BE2C (cell line): ENCODE measurements at regions not wholly inside any gene's neighbourhood (a gene's known extent, or its start where the extent isn't known, plus 50 kb on each side); places are given as distances from the start of the nearest gene placed in this dataset.

Experiments used
- DNase-seq: peaks from one replicate; pipeline ENCODE4 v3.0.0-alpha.2; 2020
- H3K27me3 ChIP-seq: fragments of 250-450 bp; sonication (Bioruptor Pico); 2 replicates; pipeline ENCODE4 v1.5.1; 2020; ENCODE audit warnings: mild to moderate bottlenecking
- H3K36me3 ChIP-seq: fragments of 250-450 bp; sonication (Bioruptor Pico); 2 replicates; pipeline ENCODE4 v1.5.1; 2020; ENCODE audit warnings: mild to moderate bottlenecking
- H3K4me1 ChIP-seq: fragments of 250-450 bp; sonication (Bioruptor Pico); 2 replicates; pipeline ENCODE4 v1.5.1; 2020
- H3K4me3 ChIP-seq: 2 replicates; pipeline ENCODE4 v1.5.1; 2011; ENCODE audit warnings: low read depth, low read length
- H3K9me3 ChIP-seq: fragments of 250-450 bp; sonication (Bioruptor Pico); 2 replicates; pipeline ENCODE4 v1.5.1; 2020
- CTCF ChIP-seq: IDR thresholded peaks from 2 replicates; pipeline ENCODE4 v1.5.1; 2012; ENCODE audit warnings: mild to moderate bottlenecking, low read depth, low read length

GRCh38 chr6:40015530-40015929, 81.3 kb upstream of the MOCS1 start:
- TF ChIP-seq CTCF, result no peak
- H3K4me3 ChIP-seq, result no peak overlapping the region
- H3K36me3 ChIP-seq, result no peaks in the 10 kb centered on the region
- H3K4me1 ChIP-seq, result no peaks in the 10 kb centered on the region
- no peak for DNase-seq
- H3K27me3 ChIP-seq, result 0 out of 2 replicates have a peak, but pooled peaks cover 3% of the 10 kb centered on the region
- H3K9me3 ChIP-seq, result no peaks in the 10 kb centered on the region

GRCh38 chr6:40011844-40012243, 77.6 kb upstream of the MOCS1 start:
- no peak for DNase-seq
- Histone ChIP-seq H3K4me1 (no peaks in the 10 kb centered on the region), H3K27me3 (0 out of 2 replicates have a peak, but pooled peaks cover 3% of the 10 kb centered on the region), H3K4me3 (no peak overlapping the region), H3K9me3 (no peaks in the 10 kb centered on the region), H3K36me3 (no peaks in the 10 kb centered on the region)
- no peak for TF ChIP-seq CTCF

DNA sequence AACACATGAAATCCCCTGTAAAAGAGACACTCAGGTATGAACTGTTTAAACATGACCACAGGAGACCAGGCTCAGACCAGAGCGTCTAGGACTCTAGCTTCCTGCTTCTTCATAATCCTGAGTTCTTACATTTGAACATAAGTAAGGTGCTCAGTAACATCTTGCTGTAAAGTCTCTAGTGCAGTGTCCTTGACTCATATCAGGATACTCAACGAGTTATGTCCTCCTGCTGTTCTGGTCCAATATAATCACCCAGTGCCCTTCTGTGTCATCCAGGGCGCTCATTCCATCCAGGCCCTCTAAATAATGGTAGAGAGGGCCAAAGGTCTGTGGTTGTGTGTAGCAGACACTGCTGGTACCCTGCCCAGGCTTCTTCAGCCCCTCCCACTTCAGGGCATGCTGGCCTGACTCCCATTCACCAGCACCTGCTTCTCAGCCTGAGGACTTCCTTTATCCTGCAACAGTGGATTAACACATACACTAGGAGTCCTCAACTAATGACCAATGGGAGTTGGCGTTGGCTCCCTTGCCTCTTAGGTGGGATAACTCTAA, 66.8 kb upstream of the MOCS1 start:
- DNase-seq, result no peak
- TF ChIP-seq CTCF, result no peak
- H3K9me3 ChIP-seq, result no peaks in the 10 kb centered on the region
- no peaks in the 10 kb centered on the region for H3K4me1 ChIP-seq
- H3K36me3 ChIP-seq, result no peaks in the 10 kb centered on the region
- no peak overlapping the region for H3K4me3 ChIP-seq
- H3K27me3 ChIP-seq, result no peaks in the 10 kb centered on the region

- Histone ChIP-seq H3K36me3 (no peaks in the 10 kb centered on the region), H3K9me3 (no peaks in the 10 kb centered on the region), H3K4me1 (no peaks in the 10 kb centered on the region), H3K4me3 (no peak overlapping the region), H3K27me3 (no peaks in the 10 kb centered on the region)
- no peak for TF ChIP-seq CTCF
- no peak for DNase-seq
Measured at GRCh38 chr6:39999006-39999867, 65.0 kb upstream of the MOCS1 start.

DNA sequence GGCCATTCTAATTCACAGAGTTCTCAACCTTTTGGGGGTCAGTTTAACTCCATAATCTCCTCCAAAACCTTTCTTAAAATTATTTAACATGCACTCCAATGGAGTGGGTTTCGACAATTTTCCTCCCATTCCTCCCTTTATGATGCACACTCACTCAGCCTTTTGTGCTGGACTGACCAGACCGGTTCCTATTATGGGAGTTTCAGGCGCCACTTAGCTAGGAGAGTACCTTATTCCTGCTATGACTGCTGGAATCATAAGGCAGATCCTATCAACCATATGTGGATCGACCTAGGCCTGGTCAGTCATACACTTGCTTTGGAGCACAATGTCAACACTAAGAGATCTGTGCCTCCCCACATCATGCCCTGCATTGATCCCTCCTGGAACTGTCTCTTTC, 63.9 kb upstream of the MOCS1 start:
- DNase-seq, result no peak
- TF ChIP-seq CTCF, result no peak
- H3K27me3 ChIP-seq, result peaks cover 4% of the 10 kb centered on the region; the same call in 1 of the 2 replicates
- H3K9me3 ChIP-seq, result no peaks in the 10 kb centered on the region; the same call in 1 of the 2 replicates
- no peaks in the 10 kb centered on the region for H3K4me1 ChIP-seq
- no peak overlapping the region for H3K4me3 ChIP-seq
- no peaks in the 10 kb centered on the region for H3K36me3 ChIP-seq

- Histone ChIP-seq H3K27me3 (peaks cover 4% of the 10 kb centered on the region; the same call in 1 of the 2 replicates), H3K36me3 (no peaks in the 10 kb centered on the region), H3K4me3 (no peak overlapping the region), H3K4me1 (no peaks in the 10 kb centered on the region), H3K9me3 (no peaks in the 10 kb centered on the region; the same call in 1 of the 2 replicates)
- no peak for TF ChIP-seq CTCF
- no peak for DNase-seq
Measured at GRCh38 chr6:39997101-39997635, 62.9 kb upstream of the MOCS1 start.
